GM19023 (cell line): ENCODE measurements at regions not wholly inside any gene's neighbourhood (a gene's known extent, or its start where the extent isn't known, plus 50 kb on each side); places are given as distances from the start of the nearest gene placed in this dataset.

ENCODE experiments used
- ATAC-seq: cut with Tn5 transposase; IDR thresholded peaks from one replicate; pipeline ENCODE4 v1.9.1; 2021; ENCODE audit warnings: mild to moderate bottlenecking, moderate library complexity; ENCODE audit not compliant: unreplicated experiment

GRCh38 chr4:151998723-151999122, 237.9 kb upstream of the GATB start:
- no peak for ATAC-seq

- ATAC-seq, result no peak
These were observed 236.7 kb upstream of the GATB start for GRCh38 chr4:151997461-151997860.

- ATAC-seq, result no peak
These were observed 233.6 kb upstream of the GATB start for GRCh38 chr4:151994429-151994828.

GRCh38 chr4:151993521-151993920, 232.7 kb upstream of the GATB start:
- ATAC-seq, result no peak

GRCh38 chr4:151992332-151993154, 231.7 kb upstream of the GATB start:
- ATAC-seq, result no peak

GRCh38 chr4:151991884-151992167, 231.0 kb upstream of the GATB start:
- no peak for ATAC-seq

- ATAC-seq, result no peak
These were observed 230.4 kb upstream of the GATB start for GRCh38 chr4:151991001-151991883.

GRCh38 chr4:151990201-151990600, 229.4 kb upstream of the GATB start:
- no peak for ATAC-seq

GRCh38 chr4:151988591-151988990, 227.8 kb upstream of the GATB start:
- ATAC-seq, result no peak

GRCh38 chr4:151987606-151988005, 226.8 kb upstream of the GATB start:
- no peak for ATAC-seq

GRCh38 chr4:151983854-151984253, 223.0 kb upstream of the GATB start:
- no peak for ATAC-seq

GRCh38 chr4:151979819-151980218, 219.0 kb upstream of the GATB start:
- no peak for ATAC-seq

GRCh38 chr4:151968643-151969042, 207.8 kb upstream of the GATB start:
- ATAC-seq, result no peak

- ATAC-seq, result no peak
These were observed 206.3 kb upstream of the GATB start for GRCh38 chr4:151967074-151967473.

GRCh38 chr4:151962138-151962823, 201.5 kb upstream of the GATB start:
- ATAC-seq, result no peak

- no peak for ATAC-seq
These were observed 200.6 kb upstream of the GATB start for GRCh38 chr4:151961456-151961855.

- no peak for ATAC-seq
These were observed 199.8 kb upstream of the GATB start for GRCh38 chr4:151960449-151961230.

GRCh38 chr4:151957153-151957552, 196.3 kb upstream of the GATB start:
- ATAC-seq, result no peak

GRCh38 chr4:151955721-151956380, 195.0 kb upstream of the GATB start:
- ATAC-seq, result no peak

GRCh38 chr4:151953795-151954372, 193.1 kb upstream of the GATB start:
- ATAC-seq, result no peak
